ENCODE measurements at regions not wholly inside any gene's neighbourhood (a gene's known extent, or its start where the extent isn't known, plus 50 kb on each side); places are given as distances from the start of the nearest gene placed in this dataset.

GRCh38 chr5:162931501-162931900 lies 505.9 kb upstream of the CCNG1 start:
- in situ Hi-C loops (cut with MboI; ENCODE audit: low sequenced_read_pairs) (no loop called here), dilution Hi-C loops (cut with HindIII; ENCODE audit: low sequenced_read_pairs, unreplicated experiment) (no loop called here)
- TF ChIP-seq POLR2A (IDR thresholded peaks at IDR 0.05; ENCODE audit: low read depth, low read length) (no peak), RCOR1 (IDR thresholded peaks at IDR 0.05; ENCODE audit: insufficient replicate concordance, low read length) (no peak), FOS (IDR thresholded peaks at IDR 0.05; ENCODE audit: low read depth, low read length) (no peak), BHLHE40 (IDR thresholded peaks at IDR 0.05; ENCODE audit: low read depth, low read length) (no peak), MAZ (IDR thresholded peaks at IDR 0.05; ENCODE audit: borderline replicate concordance, low read depth, low read length) (no peak), NFE2L2 (IDR thresholded peaks at IDR 0.05; ENCODE audit: low read depth, low read length) (no peak), USF2 (IDR thresholded peaks at IDR 0.05; ENCODE audit: low read depth, low read length) (no peak), ELK1 (IDR thresholded peaks at IDR 0.05; ENCODE audit: borderline replicate concordance, low read depth, low read length) (no peak), CTCF (conservative IDR thresholded peaks at IDR 0.05; ENCODE audit: low read depth, low read length) (no peak), MAFK (IDR thresholded peaks at IDR 0.05; ENCODE audit: low read depth, low read length) (no peak), MXI1 (IDR thresholded peaks at IDR 0.05; ENCODE audit: borderline replicate concordance, low read depth, low read length) (no peak)

More at GRCh38 chr5:162931501-162931900, 505.9 kb upstream of the CCNG1 start:
- no TSS peak for BruUV-seq (replicated peaks)
- H3K4me1 ChIP-seq (ENCODE audit: control insufficient read depth, insufficient read depth, low read length): no peaks in the 10 kb centered on the region
- no CpG with 5 or more reads among the region's 2 CpGs for WGBS, 2 experiments (ENCODE audit: extremely low coverage in 2 of 2, insufficient read length in 1 of 2)
- no peaks in the 10 kb centered on the region for H3K9me1 ChIP-seq (ENCODE audit: insufficient read depth, low read length)
- no peak overlapping the region for H3K14ac ChIP-seq (replicated peaks; ENCODE audit: low read depth, low read length)
- no peak overlapping the region for H3K23ac ChIP-seq (ENCODE audit: low read depth, low read length)
- intact Hi-C loops (cut with micrococcal nuclease): no loop called here
- H3K4me3 ChIP-seq (ENCODE audit: insufficient read depth, low read depth, low read length): no peak overlapping the region
- H4K91ac ChIP-seq (ENCODE audit: insufficient read depth, low read depth, low read length): no peak overlapping the region
- no peak overlapping the region for H3K9ac ChIP-seq (ENCODE audit: low read depth, low read length)
- no peak overlapping the region for H2AK5ac ChIP-seq (ENCODE audit: low read depth, low read length)
- no peak overlapping the region for H3K4me2 ChIP-seq (ENCODE audit: low read depth, low read length)
- POLR2A ChIA-PET (ENCODE audit: unreplicated experiment): no interaction called here
- no peak overlapping the region for H2BK15ac ChIP-seq (ENCODE audit: low read depth, low read length)
- no peak overlapping the region for H2AFZ ChIP-seq (replicated peaks; ENCODE audit: low read length, poor library complexity)
- no peak overlapping the region for H3K56ac ChIP-seq (ENCODE audit: extremely low read depth, insufficient read depth, low read length)
- no peak overlapping the region for H2AK9ac ChIP-seq (replicated peaks; ENCODE audit: low read depth, low read length, poor library complexity)
- H3K36me3 ChIP-seq (ENCODE audit: control insufficient read depth, insufficient read depth, low read length): no peaks in the 10 kb centered on the region
- no peak overlapping the region for H4K8ac ChIP-seq (ENCODE audit: low read depth in 2 of 2, low read length in 2 of 2)
- ATAC-seq (ENCODE audit: low read depth): no peak
- H4K5ac ChIP-seq (ENCODE audit: low read depth, low read length): no peak overlapping the region
- no peak overlapping the region for H2BK5ac ChIP-seq (ENCODE audit: low read depth, low read length, poor library complexity, severe bottlenecking)
- no peaks in the 10 kb centered on the region for H3K79me1 ChIP-seq (ENCODE audit: low read depth in 1 of 2, low read length in 2 of 2)
- CTCF ChIA-PET: no interaction called here
- H4K20me1 ChIP-seq (ENCODE audit: insufficient read depth, low read length): no peaks in the 10 kb centered on the region
- H3K27me3 ChIP-seq (ENCODE audit: control insufficient read depth, insufficient read depth, low read length): no peaks in the 10 kb centered on the region
- no peak for DNase-seq
- H3K4ac ChIP-seq (ENCODE audit: low read depth, low read length): no peak overlapping the region
- H2BK120ac ChIP-seq (ENCODE audit: low read depth, low read length): no peak overlapping the region
- H3K9me3 ChIP-seq (ENCODE audit: control insufficient read depth, insufficient read depth, low read length): peaks cover 17% of the 10 kb centered on the region; the same call in 1 of the 2 replicates
- no peak overlapping the region for H2BK20ac ChIP-seq (ENCODE audit: low read depth, low read length)
- H3K27ac ChIP-seq (ENCODE audit: insufficient read depth, low read length): no peak overlapping the region
- H3K18ac ChIP-seq (ENCODE audit: low read depth, low read length): no peak overlapping the region

Data from IMR-90 (cell line).